ENCODE measurements at regions not wholly inside any gene's neighbourhood (a gene's known extent, or its start where the extent isn't known, plus 50 kb on each side); places are given as distances from the start of the nearest gene placed in this dataset.

GRCh38 chr9:31304576-31304975, 1079.9 kb upstream of the ACO1 start:
- no peak for TF ChIP-seq POLR2A (IDR thresholded peaks at IDR 0.05)
- TF ChIP-seq, protein P1, sequence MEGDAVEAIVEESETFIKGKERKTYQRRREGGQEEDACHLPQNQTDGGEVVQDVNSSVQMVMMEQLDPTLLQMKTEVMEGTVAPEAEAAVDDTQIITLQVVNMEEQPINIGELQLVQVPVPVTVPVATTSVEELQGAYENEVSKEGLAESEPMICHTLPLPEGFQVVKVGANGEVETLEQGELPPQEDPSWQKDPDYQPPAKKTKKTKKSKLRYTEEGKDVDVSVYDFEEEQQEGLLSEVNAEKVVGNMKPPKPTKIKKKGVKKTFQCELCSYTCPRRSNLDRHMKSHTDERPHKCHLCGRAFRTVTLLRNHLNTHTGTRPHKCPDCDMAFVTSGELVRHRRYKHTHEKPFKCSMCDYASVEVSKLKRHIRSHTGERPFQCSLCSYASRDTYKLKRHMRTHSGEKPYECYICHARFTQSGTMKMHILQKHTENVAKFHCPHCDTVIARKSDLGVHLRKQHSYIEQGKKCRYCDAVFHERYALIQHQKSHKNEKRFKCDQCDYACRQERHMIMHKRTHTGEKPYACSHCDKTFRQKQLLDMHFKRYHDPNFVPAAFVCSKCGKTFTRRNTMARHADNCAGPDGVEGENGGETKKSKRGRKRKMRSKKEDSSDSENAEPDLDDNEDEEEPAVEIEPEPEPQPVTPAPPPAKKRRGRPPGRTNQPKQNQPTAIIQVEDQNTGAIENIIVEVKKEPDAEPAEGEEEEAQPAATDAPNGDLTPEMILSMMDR (IDR thresholded peaks at IDR 0.05), result no peak

Measured in prostate gland (tissue), 2 donors.